Middle frontal gyrus (tissue), 1 donor: ENCODE measurements at regions not wholly inside any gene's neighbourhood (a gene's known extent, or its start where the extent isn't known, plus 50 kb on each side); places are given as distances from the start of the nearest gene placed in this dataset.

Experiments
- DNase-seq: peaks from one replicate; pipeline ENCODE4 v3.0.0-alpha.2; 2015; ENCODE audit warnings: low spot score; ENCODE audit errors: extremely low spot score

GRCh38 chr16:63749276-63749675 is 1372.6 kb downstream of the CDH11 start:
- DNase-seq: no peak

GRCh38 chr16:63745456-63745855 is 1376.4 kb downstream of the CDH11 start:
- DNase-seq: no peak

- no peak for DNase-seq
Observed at GRCh38 chr16:63744077-63744874, 1377.6 kb downstream of the CDH11 start.

- DNase-seq: no peak
Observed at GRCh38 chr16:63742150-63742549, 1379.7 kb downstream of the CDH11 start.

DNA sequence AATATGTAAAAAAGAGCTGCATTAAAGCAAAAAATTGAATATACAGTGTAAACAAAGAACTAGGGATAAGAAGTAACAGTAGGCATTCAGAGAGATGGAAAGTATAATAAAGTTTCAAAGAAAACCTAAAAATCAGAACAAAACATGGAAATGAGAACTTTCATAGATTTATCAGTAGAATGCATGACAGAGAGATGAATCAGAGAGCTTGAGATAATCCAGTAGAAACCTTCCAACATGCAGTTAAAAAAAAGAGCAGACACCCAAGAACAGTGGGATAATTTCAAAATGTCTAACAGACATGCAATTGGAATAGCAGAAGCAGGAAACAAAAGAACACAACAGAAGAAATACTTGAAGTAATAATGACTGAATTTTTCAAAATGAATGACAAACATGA is 1384.2 kb downstream of the CDH11 start:
- no peak for DNase-seq

- DNase-seq: no peak
Observed at GRCh38 chr16:63735456-63735855, 1386.4 kb downstream of the CDH11 start.

DNA sequence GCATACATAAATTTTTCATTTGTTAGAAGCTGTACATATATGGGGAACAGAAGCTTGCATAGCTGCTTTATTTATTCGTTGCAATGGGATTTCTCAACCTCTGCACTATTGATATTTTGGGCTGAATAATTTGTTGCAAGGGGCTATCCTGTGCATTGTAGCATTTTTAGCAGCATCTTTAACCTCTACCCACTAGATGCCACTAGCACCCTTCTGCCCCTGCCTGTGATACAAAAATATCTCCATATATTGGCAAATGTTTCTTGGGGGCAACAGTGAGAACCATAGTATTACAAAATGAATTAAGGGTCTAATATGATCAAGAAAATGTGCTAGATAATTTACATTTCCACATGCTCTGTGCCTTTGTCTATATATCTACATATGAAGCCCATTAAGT is 1401.0 kb downstream of the CDH11 start:
- no peak for DNase-seq

- no peak for DNase-seq
Observed at GRCh38 chr16:63719926-63720325, 1401.9 kb downstream of the CDH11 start.

DNA sequence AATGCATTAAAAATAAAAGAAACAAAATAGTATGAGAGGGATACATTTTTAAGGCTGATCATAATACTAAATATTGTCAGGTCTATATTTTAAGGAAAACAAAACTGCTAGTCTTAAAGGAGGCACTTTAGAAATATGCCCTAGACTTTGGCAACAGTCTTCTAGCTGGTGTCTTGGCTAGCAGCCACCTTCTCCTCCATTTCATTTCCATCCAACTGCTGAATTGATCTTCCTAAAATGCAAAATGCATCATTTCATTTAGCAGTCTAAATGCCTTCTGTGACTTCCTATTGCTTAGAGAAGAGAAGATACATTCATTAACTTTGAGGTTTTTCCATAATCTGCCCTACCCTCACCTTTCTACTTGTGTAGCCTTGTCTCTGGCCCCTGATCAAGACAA is 1404.1 kb downstream of the CDH11 start:
- DNase-seq: no peak

DNA sequence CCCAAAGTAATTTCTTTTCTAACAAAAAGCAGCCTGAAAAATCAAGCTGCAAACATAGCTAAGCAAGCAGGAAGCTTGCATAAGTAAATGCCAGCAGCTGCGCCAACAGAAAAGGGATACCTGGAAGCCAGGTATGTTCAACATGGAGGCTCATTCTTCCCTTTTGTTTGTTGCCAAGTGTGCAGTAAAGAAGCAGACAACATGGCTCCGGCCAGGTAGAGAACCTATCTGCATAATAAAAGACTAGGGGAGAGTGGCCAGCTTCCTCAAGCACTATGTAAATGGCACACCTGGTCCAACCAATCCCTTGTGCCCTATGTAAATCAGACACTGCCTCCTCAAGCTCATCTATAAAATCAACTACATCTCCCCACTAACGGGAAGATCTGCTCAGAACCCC is 1407.0 kb downstream of the CDH11 start:
- DNase-seq: no peak

DNA sequence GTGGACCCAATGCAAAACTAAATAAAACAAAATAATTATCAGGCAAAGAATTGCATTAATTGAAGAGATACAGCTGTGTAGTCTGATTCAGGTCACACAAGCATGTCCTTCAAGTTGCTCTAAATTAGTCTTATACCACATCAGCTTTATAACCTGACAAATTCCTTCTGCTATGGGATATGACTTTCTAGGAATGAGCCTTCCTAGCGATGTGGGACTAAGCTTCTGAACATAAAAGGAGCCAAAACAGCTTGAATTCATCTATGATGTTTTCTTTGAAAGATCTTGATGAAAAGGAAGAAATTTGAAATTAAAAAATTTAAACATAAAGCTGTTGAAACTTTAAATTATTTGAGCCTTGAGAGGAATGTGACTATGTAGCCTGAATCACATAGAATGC is 1409.1 kb downstream of the CDH11 start:
- no peak for DNase-seq

GRCh38 chr16:63703612-63704011 is 1418.3 kb downstream of the CDH11 start:
- DNase-seq: no peak

DNA sequence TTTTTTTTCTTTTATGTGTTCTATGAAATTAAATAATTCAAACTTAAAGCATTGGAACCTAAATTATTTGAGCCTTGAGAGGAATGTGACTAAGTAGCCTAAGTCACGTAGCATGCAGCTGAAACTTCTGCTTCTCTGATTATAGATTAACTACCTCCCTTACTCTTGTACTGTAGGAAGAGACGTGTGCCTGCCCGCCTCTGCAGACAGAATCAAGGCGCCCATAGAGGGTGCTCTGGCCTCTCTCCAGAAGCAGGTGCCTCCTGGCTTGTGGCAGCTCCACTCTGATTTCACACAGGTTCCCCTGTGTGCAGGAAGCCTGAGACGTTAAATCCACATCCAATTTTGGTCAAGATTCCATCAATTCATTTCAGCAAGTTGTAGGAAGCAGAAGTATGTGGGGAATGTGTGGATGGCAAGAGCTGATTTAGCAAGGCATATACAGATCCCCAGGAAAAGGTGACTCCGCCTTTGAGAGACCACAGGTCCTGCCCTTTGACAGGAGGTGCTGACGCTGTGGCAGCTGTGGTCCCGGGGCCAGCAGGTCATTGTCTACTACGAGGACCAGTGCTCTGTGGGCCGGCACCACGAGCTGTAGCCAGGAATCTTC is 1418.8 kb downstream of the CDH11 start:
- DNase-seq: no peak

DNA sequence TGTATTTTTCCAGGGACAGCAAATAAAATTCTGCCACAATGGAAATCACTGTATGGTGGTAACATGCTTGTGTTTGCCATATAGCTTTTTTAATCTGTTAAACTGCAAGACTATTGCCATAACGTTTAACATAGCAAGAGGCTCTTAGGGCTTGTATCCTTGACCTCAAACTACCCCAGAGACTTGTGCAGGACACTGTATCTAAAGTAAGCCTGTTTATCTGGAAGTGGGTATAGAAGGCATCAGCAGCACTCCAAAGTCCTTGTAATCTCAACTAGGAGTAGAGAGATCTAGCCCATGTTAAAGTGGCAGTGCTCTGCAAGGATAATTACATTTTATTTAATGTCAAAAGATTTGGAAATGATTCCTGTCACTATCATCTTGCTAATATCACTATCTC is 1424.1 kb downstream of the CDH11 start:
- DNase-seq: no peak

- no peak for DNase-seq
Observed at GRCh38 chr16:63695347-63695746, 1426.5 kb downstream of the CDH11 start.

GRCh38 chr16:63690961-63691360 is 1430.9 kb downstream of the CDH11 start:
- DNase-seq: no peak

DNA sequence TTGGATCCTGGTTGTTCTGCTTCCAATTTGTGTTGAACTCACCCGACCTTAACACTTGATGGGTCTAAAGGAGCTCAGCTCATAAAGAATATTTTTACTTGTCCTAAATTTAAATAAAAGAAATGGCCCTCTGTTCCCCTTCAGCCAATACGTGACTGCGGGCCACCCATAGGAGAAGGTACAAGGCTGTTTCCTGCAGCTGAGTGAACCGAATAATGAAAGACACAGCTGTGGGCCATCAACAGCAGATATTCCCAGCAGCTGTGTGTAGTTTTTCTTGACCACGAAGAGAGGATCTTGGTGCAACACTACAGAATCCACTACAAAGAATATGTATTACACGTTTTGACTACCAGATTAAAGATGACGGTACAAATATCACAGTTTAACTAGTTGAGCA is 1431.6 kb downstream of the CDH11 start:
- no peak for DNase-seq

DNA sequence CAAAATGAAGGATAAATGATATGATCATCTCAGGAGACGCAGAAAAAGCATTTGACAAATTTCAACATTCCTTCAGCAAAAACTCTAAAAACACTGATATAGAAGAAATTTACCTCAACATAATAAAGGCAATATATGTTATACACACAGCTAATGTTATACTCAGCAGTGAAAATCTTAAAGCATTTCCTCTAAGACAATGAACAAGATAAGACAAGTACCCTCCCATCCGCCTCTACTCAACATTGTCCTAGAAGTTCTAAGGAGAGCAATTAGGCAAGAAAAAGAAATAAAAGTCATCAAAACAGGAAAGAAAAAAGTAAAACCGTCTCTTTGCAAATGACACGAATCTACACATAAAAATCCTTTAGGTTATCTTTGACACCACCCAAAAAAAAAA is 1432.8 kb downstream of the CDH11 start:
- DNase-seq: no peak

DNA sequence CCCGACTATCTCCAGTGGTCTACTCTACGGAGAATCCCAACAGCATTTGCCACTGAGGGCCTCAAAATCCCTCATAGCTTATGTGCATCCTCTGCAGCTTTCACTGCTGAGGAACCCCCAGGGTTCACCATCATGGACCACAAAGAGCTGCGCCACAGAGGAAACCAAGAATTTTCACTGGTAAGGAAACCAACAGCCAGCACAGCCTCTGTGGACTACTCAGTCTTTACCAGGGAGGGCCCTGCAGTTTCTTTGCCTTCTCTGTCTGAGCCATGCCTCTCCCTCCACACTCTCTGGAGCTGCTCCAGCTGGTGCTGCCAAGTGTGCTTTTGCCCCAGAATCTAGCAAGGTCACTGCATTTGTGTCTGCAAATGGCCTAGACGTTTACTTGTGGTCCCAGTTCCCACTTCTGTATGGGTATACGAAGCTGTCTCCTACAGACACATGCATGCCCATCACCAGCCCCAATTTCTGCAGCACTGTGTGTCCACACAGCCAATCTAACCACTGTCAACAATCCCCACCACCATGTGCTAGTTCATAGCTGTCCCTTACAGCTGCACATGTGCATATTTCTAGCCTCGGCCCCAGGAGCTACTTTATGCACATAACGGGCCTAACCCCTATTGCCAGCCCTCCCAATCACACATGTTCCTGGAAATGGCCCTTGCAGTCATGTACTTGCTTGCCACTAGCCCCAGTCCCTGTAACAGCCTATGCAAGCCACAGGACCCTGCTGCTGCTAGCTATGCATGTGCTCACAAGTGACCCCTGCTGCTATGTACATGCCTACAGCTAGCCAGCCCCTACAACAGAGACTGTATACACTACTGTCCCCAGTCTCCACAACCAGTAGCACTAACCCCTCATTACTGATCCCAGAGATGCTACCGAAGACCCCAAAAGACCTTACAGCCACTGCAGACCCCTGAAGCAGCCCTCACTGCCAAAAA is 1437.4 kb downstream of the CDH11 start:
- no peak for DNase-seq

DNA sequence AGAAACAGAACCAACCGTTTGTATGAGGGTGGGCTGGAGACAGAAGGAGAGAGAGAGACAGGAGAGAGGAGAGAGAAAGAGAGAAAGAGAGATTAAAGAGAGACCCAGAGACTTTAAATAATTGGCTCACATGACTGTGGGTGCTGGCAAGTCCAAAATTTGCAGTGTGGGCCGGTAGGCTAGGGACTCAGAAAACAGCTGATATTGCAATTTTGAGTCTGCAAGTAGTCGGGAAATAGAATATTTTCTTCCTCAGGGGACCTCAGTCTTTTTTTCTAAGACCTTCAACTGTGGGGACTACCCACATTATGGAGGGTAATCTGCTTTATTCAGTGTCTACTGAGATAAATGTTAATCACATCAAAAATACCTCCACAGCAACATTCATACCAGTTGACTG is 1439.0 kb downstream of the CDH11 start:
- DNase-seq: no peak

GRCh38 chr16:63672493-63672892 is 1449.4 kb downstream of the CDH11 start:
- DNase-seq: no peak

- DNase-seq: no peak
Observed at GRCh38 chr16:63663155-63663554, 1458.7 kb downstream of the CDH11 start.
